ENCODE measurements at regions not wholly inside any gene's neighbourhood (a gene's known extent, or its start where the extent isn't known, plus 50 kb on each side); places are given as distances from the start of the nearest gene placed in this dataset.

DNA sequence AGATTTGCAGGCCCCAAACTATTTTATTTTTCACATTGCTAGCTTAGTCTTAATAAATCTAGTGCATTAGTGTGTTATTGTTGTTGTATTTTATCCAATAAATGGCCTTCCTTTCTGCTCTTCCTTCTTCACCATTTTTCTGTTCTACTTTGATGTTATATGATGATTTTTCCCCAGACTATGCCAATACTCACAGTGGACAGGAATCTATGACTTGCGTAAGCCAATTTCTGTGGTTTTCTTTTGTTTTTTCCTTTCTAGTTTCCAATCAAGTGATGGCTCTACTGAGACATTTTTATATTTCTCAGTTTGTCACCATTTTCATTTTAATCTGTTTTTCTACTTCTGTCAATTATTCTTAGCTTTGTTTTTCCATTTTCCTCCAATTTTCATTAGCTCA is 106.8 kb upstream of the FBXL7 start:
- TF ChIP-seq POLR2A (IDR thresholded peaks at IDR 0.05; ENCODE audit: low read depth) (no peak), EP300 (IDR thresholded peaks at IDR 0.05) (no peak)
- TF ChIP-seq, protein P1, sequence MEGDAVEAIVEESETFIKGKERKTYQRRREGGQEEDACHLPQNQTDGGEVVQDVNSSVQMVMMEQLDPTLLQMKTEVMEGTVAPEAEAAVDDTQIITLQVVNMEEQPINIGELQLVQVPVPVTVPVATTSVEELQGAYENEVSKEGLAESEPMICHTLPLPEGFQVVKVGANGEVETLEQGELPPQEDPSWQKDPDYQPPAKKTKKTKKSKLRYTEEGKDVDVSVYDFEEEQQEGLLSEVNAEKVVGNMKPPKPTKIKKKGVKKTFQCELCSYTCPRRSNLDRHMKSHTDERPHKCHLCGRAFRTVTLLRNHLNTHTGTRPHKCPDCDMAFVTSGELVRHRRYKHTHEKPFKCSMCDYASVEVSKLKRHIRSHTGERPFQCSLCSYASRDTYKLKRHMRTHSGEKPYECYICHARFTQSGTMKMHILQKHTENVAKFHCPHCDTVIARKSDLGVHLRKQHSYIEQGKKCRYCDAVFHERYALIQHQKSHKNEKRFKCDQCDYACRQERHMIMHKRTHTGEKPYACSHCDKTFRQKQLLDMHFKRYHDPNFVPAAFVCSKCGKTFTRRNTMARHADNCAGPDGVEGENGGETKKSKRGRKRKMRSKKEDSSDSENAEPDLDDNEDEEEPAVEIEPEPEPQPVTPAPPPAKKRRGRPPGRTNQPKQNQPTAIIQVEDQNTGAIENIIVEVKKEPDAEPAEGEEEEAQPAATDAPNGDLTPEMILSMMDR (IDR thresholded peaks at IDR 0.05): no peak

Measured in esophagus muscularis mucosa (tissue), 4 donors.